Upper lobe of right lung (tissue), 1 donor: ENCODE measurements at regions not wholly inside any gene's neighbourhood (a gene's known extent, or its start where the extent isn't known, plus 50 kb on each side); places are given as distances from the start of the nearest gene placed in this dataset.

ENCODE experiments used
- ATAC-seq: fragments of 200-7000 bp; cut with Tn5 transposase; one replicate; pipeline ENCODE4 v1.9.1; 2020; ENCODE audit warnings: mild to moderate bottlenecking, moderate library complexity
- DNase-seq: peaks from one replicate; pipeline ENCODE4 v3.0.0-alpha.2; 2020
- H3K27ac ChIP-seq: fragments of 200-600 bp; one replicate; pipeline ENCODE4 v1.8.0; 2022
- H3K27me3 ChIP-seq: fragments of 200-600 bp; one replicate; pipeline ENCODE4 v1.8.0; 2022; ENCODE audit warnings: mild to moderate bottlenecking
- H3K36me3 ChIP-seq: fragments of 200-600 bp; one replicate; pipeline ENCODE4 v1.8.0; 2022
- H3K4me1 ChIP-seq: fragments of 200-600 bp; one replicate; pipeline ENCODE4 v1.8.0; 2022
- H3K4me3 ChIP-seq: fragments of 200-600 bp; one replicate; pipeline ENCODE4 v1.8.0; 2022; ENCODE audit warnings: mild to moderate bottlenecking
- H3K9me3 ChIP-seq: fragments of 200-600 bp; one replicate; pipeline ENCODE4 v1.8.0; 2022
- intact Hi-C: fragments of 100-400 bp; cut with DNase I; formaldehyde crosslinking; loops from one replicate; pipeline ENCODE4 v1.11.0; 2022
- TF ChIP-seq, protein P1 (sequence below): fragments of 200-600 bp; IDR thresholded peaks from one replicate; pipeline ENCODE4 v1.8.0; 2022; ENCODE audit warnings: antibody characterized with exemption
- donor health status: DM: no; HTN: yes; CAD: no; lungs with severe emphysema.

DNA sequence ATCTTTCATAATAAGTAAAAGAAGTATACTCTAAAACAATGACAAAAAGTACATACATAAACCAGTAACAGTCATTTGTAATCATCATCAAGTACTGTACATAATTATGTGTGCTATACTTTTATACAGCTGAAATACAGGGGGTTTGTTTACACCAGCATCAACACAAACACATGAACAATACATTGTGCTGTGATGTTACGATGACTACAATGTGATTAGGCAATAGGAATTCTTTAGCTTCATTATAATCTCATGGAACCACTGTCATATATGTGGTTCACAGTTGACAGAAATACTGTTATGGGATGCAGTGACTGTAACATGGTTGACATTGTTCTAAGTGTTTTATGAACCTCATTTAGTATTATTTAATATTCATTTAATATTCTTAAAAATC lies 914.4 kb upstream of the TENM4 start:
- Histone ChIP-seq H3K36me3 (no peaks in the 10 kb centered on the region), H3K4me1 (no peaks in the 10 kb centered on the region), H3K4me3 (no peak overlapping the region), H3K27me3 (no peaks in the 10 kb centered on the region), H3K27ac (no peak overlapping the region), H3K9me3 (no peaks in the 10 kb centered on the region)
- ATAC-seq (no peak), DNase-seq (no peak)
- TF ChIP-seq, protein P1, sequence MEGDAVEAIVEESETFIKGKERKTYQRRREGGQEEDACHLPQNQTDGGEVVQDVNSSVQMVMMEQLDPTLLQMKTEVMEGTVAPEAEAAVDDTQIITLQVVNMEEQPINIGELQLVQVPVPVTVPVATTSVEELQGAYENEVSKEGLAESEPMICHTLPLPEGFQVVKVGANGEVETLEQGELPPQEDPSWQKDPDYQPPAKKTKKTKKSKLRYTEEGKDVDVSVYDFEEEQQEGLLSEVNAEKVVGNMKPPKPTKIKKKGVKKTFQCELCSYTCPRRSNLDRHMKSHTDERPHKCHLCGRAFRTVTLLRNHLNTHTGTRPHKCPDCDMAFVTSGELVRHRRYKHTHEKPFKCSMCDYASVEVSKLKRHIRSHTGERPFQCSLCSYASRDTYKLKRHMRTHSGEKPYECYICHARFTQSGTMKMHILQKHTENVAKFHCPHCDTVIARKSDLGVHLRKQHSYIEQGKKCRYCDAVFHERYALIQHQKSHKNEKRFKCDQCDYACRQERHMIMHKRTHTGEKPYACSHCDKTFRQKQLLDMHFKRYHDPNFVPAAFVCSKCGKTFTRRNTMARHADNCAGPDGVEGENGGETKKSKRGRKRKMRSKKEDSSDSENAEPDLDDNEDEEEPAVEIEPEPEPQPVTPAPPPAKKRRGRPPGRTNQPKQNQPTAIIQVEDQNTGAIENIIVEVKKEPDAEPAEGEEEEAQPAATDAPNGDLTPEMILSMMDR: no peak
- intact Hi-C loops: no loop called here

DNA sequence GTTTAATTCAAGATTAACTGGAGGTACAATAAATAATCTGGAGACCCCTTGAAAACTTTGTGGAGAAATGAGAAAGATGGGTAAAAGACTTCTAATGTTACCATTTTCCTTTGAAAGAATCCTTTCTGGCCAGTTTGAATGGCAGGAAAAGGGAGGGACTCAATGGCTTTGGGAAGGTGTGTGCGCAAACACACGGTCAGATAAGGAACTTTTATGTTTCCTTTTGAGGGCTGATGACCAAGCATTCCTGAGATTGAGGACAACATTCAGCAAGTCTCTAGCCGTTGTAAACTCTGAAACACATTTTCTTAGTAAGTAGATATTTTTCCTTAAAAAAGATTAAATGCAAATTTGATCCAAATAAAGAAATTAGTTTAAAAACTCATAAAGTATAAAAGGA lies 909.7 kb upstream of the TENM4 start:
- TF ChIP-seq, protein P1: no peak
- DNase-seq (no peak), ATAC-seq (no peak)
- Histone ChIP-seq H3K27ac (no peak overlapping the region), H3K4me1 (no peaks in the 10 kb centered on the region), H3K9me3 (no peaks in the 10 kb centered on the region), H3K27me3 (no peaks in the 10 kb centered on the region), H3K4me3 (no peak overlapping the region), H3K36me3 (no peaks in the 10 kb centered on the region)
- intact Hi-C loops: no loop called here

DNA sequence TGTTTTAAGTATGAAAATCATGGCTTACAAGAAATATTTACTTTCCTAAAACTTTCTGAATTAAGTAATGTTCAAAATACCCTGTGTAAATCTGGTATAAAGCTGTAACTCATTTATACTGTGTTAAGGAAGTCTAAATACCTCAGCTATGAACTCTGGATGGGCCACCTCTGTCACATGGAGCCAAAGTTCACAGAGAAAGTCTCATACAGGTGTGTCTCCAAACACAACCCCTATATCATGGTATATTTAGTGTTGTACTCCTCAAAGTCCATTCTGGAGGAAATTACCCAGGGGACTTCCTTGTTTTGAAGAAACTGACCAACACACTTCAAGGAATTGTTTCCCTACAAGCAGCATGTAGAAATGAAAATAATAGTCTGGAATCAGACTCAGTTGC lies 909.2 kb upstream of the TENM4 start:
- H3K27ac ChIP-seq: no peak overlapping the region
- ATAC-seq: no peak

DNA sequence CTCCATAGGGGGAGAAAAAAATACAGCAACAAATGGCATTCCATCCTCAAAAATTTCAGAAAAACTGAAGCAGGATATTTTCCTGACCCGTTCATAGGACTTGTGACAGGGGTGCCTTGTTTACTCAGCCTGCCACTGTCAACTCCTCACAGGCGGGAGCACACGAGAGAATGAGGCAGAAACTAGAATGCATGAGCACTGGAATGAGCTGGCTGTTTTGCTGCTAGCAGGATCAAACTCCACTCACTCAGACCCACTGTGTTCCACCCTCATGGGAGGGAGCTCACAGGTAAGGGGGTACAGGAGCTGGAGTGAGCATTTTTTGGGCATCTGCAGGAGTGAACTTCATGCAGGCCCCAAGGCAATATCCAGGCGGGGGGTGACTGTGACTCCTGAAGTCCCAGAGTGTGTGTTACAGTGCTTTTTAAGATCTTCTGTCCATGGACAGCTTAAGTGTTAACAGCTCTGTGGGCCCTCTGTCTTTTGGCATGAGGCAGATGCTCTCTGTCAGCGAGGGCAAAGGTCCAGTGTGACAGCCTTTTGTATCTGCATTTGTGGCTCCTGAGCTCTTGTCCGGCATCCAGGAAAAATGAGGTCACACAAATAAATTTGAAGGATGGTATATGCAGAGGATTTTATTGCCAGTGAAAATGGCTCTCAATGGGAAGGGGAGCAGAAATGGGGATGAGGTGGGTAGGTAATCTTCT lies 905.7 kb upstream of the TENM4 start:
- H3K27ac ChIP-seq: no peak overlapping the region
- H3K4me1 ChIP-seq: no peaks in the 10 kb centered on the region
- intact Hi-C loops: no loop called here
- DNase-seq (no peak), ATAC-seq (no peak)
- no peaks in the 10 kb centered on the region for H3K27me3 ChIP-seq
- no peak overlapping the region for H3K4me3 ChIP-seq
- no peaks in the 10 kb centered on the region for H3K36me3 ChIP-seq
- TF ChIP-seq, protein P1: no peak
- H3K9me3 ChIP-seq: no peaks in the 10 kb centered on the region

More for the DNA sequence above, 909.2 kb upstream of the TENM4 start:
- Histone ChIP-seq H3K4me3 (no peak overlapping the region), H3K4me1 (no peaks in the 10 kb centered on the region), H3K27me3 (no peaks in the 10 kb centered on the region), H3K36me3 (no peaks in the 10 kb centered on the region), H3K9me3 (no peaks in the 10 kb centered on the region)
- intact Hi-C loops: no loop called here
- TF ChIP-seq, protein P1: no peak
- no peak for DNase-seq

DNA sequence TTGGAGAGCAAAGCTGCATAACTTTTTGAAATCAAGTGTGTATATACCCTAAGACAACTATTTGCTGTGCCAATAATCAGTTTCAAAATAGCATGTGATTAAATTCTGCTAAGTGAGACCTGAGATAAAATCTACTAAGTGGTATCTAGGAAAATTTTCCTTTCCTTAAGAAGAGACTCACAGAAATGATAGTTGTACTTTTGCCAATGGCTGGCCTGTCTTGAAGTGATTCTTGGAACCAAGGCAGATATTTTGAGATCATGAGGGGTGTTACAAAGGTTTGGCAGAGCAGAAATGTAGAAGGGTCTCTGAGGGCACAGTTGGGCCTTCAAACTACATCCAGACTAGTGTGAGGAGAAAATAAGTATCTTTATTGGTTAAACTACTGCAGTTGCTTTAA lies 902.6 kb upstream of the TENM4 start:
- ATAC-seq (no peak), DNase-seq (no peak)
- H3K9me3 ChIP-seq: no peaks in the 10 kb centered on the region
- H3K36me3 ChIP-seq: no peaks in the 10 kb centered on the region
- no peaks in the 10 kb centered on the region for H3K4me1 ChIP-seq
- H3K27ac ChIP-seq: no peak overlapping the region
- H3K27me3 ChIP-seq: no peaks in the 10 kb centered on the region
- H3K4me3 ChIP-seq: no peak overlapping the region
- intact Hi-C loops: no loop called here
- TF ChIP-seq, protein P1: no peak

DNA sequence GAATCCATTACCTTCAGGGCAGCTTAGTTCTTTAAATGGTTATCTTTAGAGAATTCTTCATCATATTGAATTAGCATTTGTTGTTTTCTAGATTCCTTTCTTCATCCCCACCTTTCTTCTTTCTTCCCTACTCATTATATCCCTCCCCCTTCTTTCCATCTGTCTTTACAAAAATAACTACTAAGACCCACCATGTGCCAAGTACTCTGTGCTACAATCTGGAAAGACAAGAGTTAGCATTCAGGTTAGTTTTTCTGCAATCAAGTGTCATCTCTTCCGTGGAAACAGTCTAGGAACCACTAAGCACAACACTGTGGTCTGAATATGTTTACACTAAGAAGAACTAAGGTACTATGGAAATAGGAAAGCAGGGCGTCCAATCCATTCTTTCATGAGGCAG lies 897.4 kb upstream of the TENM4 start:
- no peaks in the 10 kb centered on the region for H3K27me3 ChIP-seq
- no peak overlapping the region for H3K4me3 ChIP-seq
- TF ChIP-seq, protein P1: no peak
- no peak for ATAC-seq
- H3K9me3 ChIP-seq: no peaks in the 10 kb centered on the region
- H3K36me3 ChIP-seq: no peaks in the 10 kb centered on the region
- intact Hi-C loops: no loop called here
- no peak overlapping the region for H3K27ac ChIP-seq
- no peaks in the 10 kb centered on the region for H3K4me1 ChIP-seq
- DNase-seq: no peak
